DND-41 (cell line): ENCODE measurements at regions not wholly inside any gene's neighbourhood (a gene's known extent, or its start where the extent isn't known, plus 50 kb on each side); places are given as distances from the start of the nearest gene placed in this dataset.
"Not testable (repeated sequence)": the region's sequence is repeated elsewhere in the genome, so short reads cannot be mapped to it uniquely, and the experiment has no call there.

ENCODE experiments used
- ATAC-seq: fragments of 200-7000 bp; cut with Tn5 transposase; 3 replicates; pipeline ENCODE4 v1.9.1; 2021; ENCODE audit warnings: low read depth; ENCODE audit not compliant: insufficient read depth
- DNase-seq: peaks from one replicate; pipeline ENCODE4 v3.0.0-alpha.2; 2020
- H2AFZ ChIP-seq: 2 replicates; pipeline ENCODE4 v1.6.0; 2012; ENCODE audit warnings: low read depth, low read length
- H3K27ac ChIP-seq: 2 replicates; pipeline ENCODE4 v1.5.1; 2012; ENCODE audit warnings: low read length, inconsistent platforms
- H3K27me3 ChIP-seq: fragments of 200-600 bp; sonication (generic); 2 replicates; pipeline ENCODE4 v1.6.0; 2012; ENCODE audit warnings: low read length, mild to moderate bottlenecking, inconsistent platforms; ENCODE audit not compliant: insufficient read depth, poor library complexity
- H3K36me3 ChIP-seq: 2 replicates; pipeline ENCODE4 v1.5.1; 2012; ENCODE audit warnings: low read length, inconsistent platforms; ENCODE audit not compliant: insufficient read depth
- H3K4me1 ChIP-seq: 2 replicates; pipeline ENCODE4 v1.5.1; 2012; ENCODE audit warnings: mild to moderate bottlenecking, low read length; ENCODE audit not compliant: insufficient read depth
- H3K4me2 ChIP-seq: 2 replicates; pipeline ENCODE4 v1.6.0; 2012; ENCODE audit warnings: mild to moderate bottlenecking, moderate library complexity, low read length, inconsistent platforms; ENCODE audit not compliant: insufficient read depth
- H3K4me3 ChIP-seq, 2 experiments: fragments of 200-600 bp in 1 of 2; shearing (Covaris generic) in 1 of 2; 2 replicates each; pipeline ENCODE4 v1.5.1; 2012 to 2016; ENCODE audit warnings: inconsistent platforms in 2 of 2, low read length in 2 of 2, mild to moderate bottlenecking in 2 of 2, low read depth in 1 of 2, moderate library complexity in 1 of 2
- H3K79me2 ChIP-seq: 2 replicates; pipeline ENCODE4 v1.6.0; 2012; ENCODE audit warnings: low read length, inconsistent platforms; ENCODE audit not compliant: insufficient read depth
- H3K9ac ChIP-seq: 2 replicates; pipeline ENCODE4 v1.6.0; 2012; ENCODE audit warnings: low read depth, mild to moderate bottlenecking, inconsistent platforms, low read length, moderate library complexity
- H3K9me3 ChIP-seq: 2 replicates; pipeline ENCODE4 v1.5.1; 2012; ENCODE audit warnings: low read length, moderate library complexity, mild to moderate bottlenecking, inconsistent platforms; ENCODE audit not compliant: insufficient read depth, severe bottlenecking
- H4K20me1 ChIP-seq: 2 replicates; pipeline ENCODE4 v1.6.0; 2012; ENCODE audit warnings: low read length; ENCODE audit not compliant: insufficient read depth
- CTCF ChIP-seq: IDR thresholded peaks from 2 replicates; pipeline ENCODE4 v1.5.1; 2012; ENCODE audit warnings: borderline replicate concordance, low read length, moderate library complexity, mild to moderate bottlenecking; ENCODE audit not compliant: poor library complexity, severe bottlenecking; ENCODE audit errors: extremely low read depth
- EZH2 ChIP-seq: IDR thresholded peaks from 3 replicates; pipeline ENCODE4 v1.6.1; 2012; ENCODE audit warnings: borderline replicate concordance, low read depth, mild to moderate bottlenecking, moderate library complexity, low read length, inconsistent platforms; ENCODE audit not compliant: severe bottlenecking

GRCh38 chr1:165965857-165966256 is 138.4 kb downstream of the UCK2 start:
- no peak for ATAC-seq
- Histone ChIP-seq H4K20me1 (no peaks in the 10 kb centered on the region), H3K79me2 (no peaks in the 10 kb centered on the region), H3K27me3 (peaks cover 12% of the 10 kb centered on the region), H3K9me3 (no peaks in the 10 kb centered on the region), H3K4me2 (no peak overlapping the region), H3K36me3 (no peaks in the 10 kb centered on the region), H2AFZ (no peak overlapping the region), H3K4me1 (no peaks in the 10 kb centered on the region), H3K9ac (no peak overlapping the region), H3K27ac (no peak overlapping the region), H3K4me3 (no peak overlapping the region)
- TF ChIP-seq EZH2 (no peak), CTCF (no peak)
- no peak for DNase-seq

DNA sequence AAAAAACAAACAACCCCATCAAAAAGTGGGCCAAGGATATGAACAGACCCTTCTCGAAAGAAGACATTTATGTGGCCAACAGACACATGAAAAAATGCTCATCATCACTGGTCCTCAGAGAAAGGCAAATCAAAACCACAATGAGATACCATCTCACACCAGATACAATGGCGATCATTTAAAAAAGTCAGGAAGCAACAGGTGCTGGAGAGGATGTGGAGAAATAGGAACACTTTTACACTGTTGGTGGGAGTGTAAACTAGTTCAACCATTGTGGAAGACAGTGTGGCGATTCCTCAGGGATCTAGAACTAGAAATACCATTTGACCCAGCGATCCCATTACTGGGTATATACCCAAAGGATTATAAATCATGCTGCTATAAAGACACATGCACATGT is 142.0 kb downstream of the UCK2 start:
- H3K4me1 ChIP-seq, DNase-seq, H3K9ac ChIP-seq, H3K27me3 ChIP-seq, H3K4me2 ChIP-seq, ATAC-seq, H2AFZ ChIP-seq, H3K4me3 ChIP-seq, H3K79me2 ChIP-seq, H3K9me3 ChIP-seq, H3K36me3 ChIP-seq, H3K27ac ChIP-seq, H4K20me1 ChIP-seq: not testable (repeated sequence)

DNA sequence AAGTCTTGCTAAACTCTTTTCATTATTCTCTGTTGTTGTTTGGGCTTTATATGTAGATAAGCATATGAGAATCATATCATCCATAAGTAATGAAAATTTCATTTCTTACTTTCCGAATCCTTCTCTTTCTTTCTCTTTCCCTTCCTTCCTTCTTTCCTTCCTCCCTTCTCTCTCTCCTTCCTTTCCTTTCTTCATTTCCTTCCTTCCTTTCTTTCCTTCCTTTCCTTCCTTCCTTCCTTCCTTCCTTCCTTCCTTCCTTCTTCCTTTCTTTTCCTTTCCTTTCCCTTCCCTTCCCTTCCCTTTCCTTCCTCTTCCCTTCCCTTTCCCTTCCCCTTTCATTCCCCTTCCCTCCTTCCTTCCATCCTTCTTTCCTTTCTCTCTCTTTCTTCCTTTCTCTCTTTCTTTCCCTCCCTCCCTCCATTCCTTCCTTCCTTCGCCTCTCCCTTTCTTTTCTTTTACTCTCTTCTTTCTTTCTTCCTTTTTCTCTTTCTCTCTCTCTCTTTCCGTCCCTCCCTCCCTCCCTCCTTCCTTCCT is 147.3 kb downstream of the UCK2 start:
- ATAC-seq, result no peak
- Histone ChIP-seq H3K79me2 (no peaks in the 10 kb centered on the region), H3K27me3 (no peaks in the 10 kb centered on the region), H3K36me3 (no peaks in the 10 kb centered on the region), H3K4me3 (no peak overlapping the region), H3K27ac (no peak overlapping the region), H3K4me1 (no peaks in the 10 kb centered on the region), H3K9me3 (no peaks in the 10 kb centered on the region), H2AFZ (no peak overlapping the region), H4K20me1 (no peaks in the 10 kb centered on the region), H3K9ac (no peak overlapping the region), H3K4me2 (no peak overlapping the region)
- TF ChIP-seq CTCF (no peak), EZH2 (no peak)
- DNase-seq, result no peak

DNA sequence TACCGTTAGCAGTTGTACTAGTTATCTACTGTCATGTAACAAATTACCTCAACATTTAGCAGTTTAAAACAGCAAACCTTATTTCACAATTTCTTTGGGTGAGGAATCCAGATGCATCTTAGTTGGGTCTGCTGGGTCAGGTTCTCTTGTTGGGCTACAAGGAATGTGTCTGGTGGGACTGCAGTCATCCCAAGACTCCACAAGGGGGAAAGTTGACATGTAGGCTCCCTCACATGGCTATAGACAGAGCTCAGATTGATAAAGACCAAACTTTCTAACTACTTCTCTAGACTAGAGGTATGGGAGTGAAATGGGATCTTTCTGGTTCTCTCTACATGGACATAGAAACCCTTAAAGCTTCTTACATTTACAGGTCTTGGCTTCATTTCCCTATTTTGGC is 160.9 kb downstream of the UCK2 start:
- ATAC-seq (no peak), DNase-seq (no peak)
- Histone ChIP-seq H2AFZ (no peak overlapping the region), H4K20me1 (no peaks in the 10 kb centered on the region), H3K4me2 (no peak overlapping the region), H3K4me1 (no peaks in the 10 kb centered on the region), H3K9me3 (no peaks in the 10 kb centered on the region), H3K4me3 (no peak overlapping the region), H3K36me3 (no peaks in the 10 kb centered on the region), H3K79me2 (no peaks in the 10 kb centered on the region), H3K9ac (no peak overlapping the region), H3K27ac (no peak overlapping the region), H3K27me3 (no peaks in the 10 kb centered on the region)
- TF ChIP-seq EZH2, result no peak
- no peak for TF ChIP-seq CTCF
